Colonic mucosa (tissue), 4 donors: ENCODE measurements at regions not wholly inside any gene's neighbourhood (a gene's known extent, or its start where the extent isn't known, plus 50 kb on each side); places are given as distances from the start of the nearest gene placed in this dataset.

Source experiments
- DNase-seq: peaks from one replicate; pipeline ENCODE4 v3.0.0-alpha.2; 2020
- H3K27ac ChIP-seq: fragments of 200-600 bp; one replicate; pipeline ENCODE4 v1.8.0; 2021
- H3K27me3 ChIP-seq: fragments of 200-600 bp; one replicate; pipeline ENCODE4 v1.8.0; 2021
- H3K36me3 ChIP-seq: fragments of 200-600 bp; one replicate; pipeline ENCODE4 v1.8.0; 2021
- H3K4me1 ChIP-seq: fragments of 200-600 bp; one replicate; pipeline ENCODE4 v1.8.0; 2021; ENCODE audit warnings: mild to moderate bottlenecking
- H3K4me3 ChIP-seq: fragments of 200-600 bp; one replicate; pipeline ENCODE4 v1.8.0; 2021
- H3K9ac ChIP-seq, 2 donors: one replicate each; pipeline ENCODE4 v1.7.0; 2013; ENCODE audit warnings: control low read depth in 2 of 2, low read depth in 2 of 2, low read length in 2 of 2
- H3K9me3 ChIP-seq: fragments of 200-600 bp; one replicate; pipeline ENCODE4 v1.8.0; 2021
- intact Hi-C: fragments of 100-400 bp; cut with DNase I; formaldehyde crosslinking; loops from one replicate; pipeline ENCODE4 v1.14.1; 2022
- TF ChIP-seq, protein P1 (sequence below): fragments of 200-600 bp; IDR thresholded peaks from one replicate; pipeline ENCODE4 v1.8.0; 2022; ENCODE audit warnings: antibody characterized with exemption, mild to moderate bottlenecking
- donor health status: healthy.
- donor health status: DM: no; HTN: no; CAD: no.
- donor health status: DM: no; HTN: no; CAD: no.

DNA sequence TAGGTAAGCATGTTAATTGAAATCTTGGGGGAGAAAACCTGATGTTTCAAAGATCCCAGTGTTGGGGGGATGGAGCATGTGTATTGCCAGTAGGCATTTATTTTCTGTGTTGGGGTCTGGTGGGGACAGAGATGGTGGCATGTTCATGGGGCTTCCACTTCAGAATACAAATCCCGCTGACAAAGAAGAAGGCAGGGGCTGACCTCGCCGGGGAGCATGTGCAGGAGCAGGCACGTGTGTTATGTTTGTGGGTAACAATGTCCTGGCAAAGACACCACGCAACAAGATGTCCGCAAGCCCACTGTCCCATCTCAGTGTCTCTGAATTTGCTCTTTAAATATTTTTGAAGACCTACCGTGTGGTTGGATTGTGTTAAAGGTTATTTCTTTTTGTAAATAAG, 164.5 kb downstream of the TEX29 start:
- H3K27ac ChIP-seq: no peak overlapping the region
- TF ChIP-seq, protein P1, sequence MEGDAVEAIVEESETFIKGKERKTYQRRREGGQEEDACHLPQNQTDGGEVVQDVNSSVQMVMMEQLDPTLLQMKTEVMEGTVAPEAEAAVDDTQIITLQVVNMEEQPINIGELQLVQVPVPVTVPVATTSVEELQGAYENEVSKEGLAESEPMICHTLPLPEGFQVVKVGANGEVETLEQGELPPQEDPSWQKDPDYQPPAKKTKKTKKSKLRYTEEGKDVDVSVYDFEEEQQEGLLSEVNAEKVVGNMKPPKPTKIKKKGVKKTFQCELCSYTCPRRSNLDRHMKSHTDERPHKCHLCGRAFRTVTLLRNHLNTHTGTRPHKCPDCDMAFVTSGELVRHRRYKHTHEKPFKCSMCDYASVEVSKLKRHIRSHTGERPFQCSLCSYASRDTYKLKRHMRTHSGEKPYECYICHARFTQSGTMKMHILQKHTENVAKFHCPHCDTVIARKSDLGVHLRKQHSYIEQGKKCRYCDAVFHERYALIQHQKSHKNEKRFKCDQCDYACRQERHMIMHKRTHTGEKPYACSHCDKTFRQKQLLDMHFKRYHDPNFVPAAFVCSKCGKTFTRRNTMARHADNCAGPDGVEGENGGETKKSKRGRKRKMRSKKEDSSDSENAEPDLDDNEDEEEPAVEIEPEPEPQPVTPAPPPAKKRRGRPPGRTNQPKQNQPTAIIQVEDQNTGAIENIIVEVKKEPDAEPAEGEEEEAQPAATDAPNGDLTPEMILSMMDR: no peak
- peak; percentile 2 for DNase-seq

DNA sequence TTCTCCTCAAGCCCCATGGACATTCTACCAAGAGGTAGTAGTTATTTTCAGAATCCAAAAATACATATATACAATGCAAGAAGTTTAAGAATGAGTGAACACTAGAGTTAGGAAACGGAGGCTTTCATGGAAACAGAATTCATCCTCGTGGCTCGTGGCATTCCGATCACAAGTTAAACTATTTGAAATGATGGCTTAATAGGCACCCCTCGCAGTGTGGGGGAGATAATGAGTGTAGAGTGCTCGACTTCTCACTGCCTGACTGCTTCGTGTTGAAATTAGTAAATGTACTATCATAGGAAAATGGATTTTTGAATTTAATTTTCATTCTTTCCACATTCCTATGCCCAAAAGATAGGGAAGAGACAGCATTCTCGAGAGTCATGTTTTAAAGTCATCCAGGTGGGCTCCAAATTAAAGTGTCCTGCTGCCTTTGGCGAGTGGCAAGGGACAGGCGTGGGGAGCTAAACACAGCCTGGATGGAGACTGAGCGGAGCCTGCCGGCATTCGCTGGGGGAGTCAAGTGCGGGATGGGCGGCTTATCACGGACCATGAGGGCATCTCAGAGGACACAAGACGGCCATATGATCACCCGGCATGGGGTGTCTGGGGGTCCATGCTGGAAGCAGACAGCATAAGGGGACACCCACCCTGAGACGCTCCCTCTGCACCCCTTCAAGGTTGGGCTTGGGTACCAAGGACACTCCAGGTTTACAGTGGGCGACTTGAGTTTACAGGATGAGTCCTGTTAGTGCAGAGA, 165.2 kb downstream of the TEX29 start:
- Histone ChIP-seq H3K27me3 (no peaks in the 10 kb centered on the region), H3K9me3 (no peaks in the 10 kb centered on the region), H3K9ac (no peak overlapping the region), H3K4me1 (no peaks in the 10 kb centered on the region), H3K27ac (no peak overlapping the region), H3K36me3 (no peaks in the 10 kb centered on the region), H3K4me3 (no peak overlapping the region)
- intact Hi-C loops: no loop called here
- TF ChIP-seq, protein P1: no peak
- DNase-seq: peak; percentile 4

More for the DNA sequence above, 164.5 kb downstream of the TEX29 start:
- Histone ChIP-seq H3K9ac (no peak overlapping the region), H3K9me3 (no peaks in the 10 kb centered on the region), H3K4me1 (no peaks in the 10 kb centered on the region), H3K36me3 (no peaks in the 10 kb centered on the region), H3K27me3 (no peaks in the 10 kb centered on the region), H3K4me3 (no peak overlapping the region)
- intact Hi-C loops: no loop called here

DNA sequence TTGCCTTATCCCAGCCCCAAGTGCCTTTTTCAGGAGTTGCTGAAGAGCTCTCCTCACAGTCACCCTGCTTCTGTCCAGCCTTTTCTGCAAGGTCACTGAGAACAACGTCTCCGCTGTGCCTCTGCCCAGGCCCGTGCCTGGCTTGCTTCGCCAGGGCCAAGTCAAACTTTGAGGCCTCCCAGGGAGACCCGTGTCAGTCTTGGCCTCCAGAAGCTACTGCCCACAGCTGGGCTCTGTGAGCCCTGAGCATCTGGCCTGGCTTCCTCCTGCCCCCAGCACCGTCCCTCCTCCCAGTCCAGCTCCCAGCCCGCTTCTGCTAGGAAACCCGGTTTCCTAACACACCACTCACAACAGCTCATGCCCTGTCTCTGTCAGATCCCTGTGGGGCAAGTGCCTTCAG, 165.9 kb downstream of the TEX29 start:
- intact Hi-C loops: no loop called here
- no peaks in the 10 kb centered on the region for H3K27me3 ChIP-seq
- H3K9ac ChIP-seq: no peak overlapping the region
- DNase-seq: peak; percentile 2
- no peak overlapping the region for H3K27ac ChIP-seq
- H3K9me3 ChIP-seq: no peaks in the 10 kb centered on the region
- H3K4me3 ChIP-seq: no peak overlapping the region
- TF ChIP-seq, protein P1: no peak
- no peaks in the 10 kb centered on the region for H3K36me3 ChIP-seq
- no peaks in the 10 kb centered on the region for H3K4me1 ChIP-seq

DNA sequence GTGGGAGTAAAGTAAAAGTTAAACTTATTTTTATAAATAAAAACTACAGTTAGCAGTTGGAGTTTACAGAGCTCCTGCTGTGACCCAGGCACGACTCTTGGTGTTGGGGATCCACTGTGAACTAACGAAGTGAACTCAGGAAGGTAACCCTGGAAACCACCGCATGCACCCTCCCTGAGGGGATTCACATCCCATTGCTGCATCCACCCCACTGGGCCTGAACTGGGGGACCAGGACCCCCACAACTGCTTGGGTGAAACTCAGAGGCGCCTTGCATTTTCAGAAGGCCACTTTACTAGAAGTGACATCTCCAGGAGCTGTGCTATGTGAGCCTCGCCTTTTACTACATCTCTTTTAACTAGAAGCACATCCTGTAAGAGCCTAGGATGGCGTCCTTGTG, 166.4 kb downstream of the TEX29 start:
- no peak overlapping the region for H3K27ac ChIP-seq
- peak; percentile 4 for DNase-seq
- intact Hi-C loops: no loop called here

DNA sequence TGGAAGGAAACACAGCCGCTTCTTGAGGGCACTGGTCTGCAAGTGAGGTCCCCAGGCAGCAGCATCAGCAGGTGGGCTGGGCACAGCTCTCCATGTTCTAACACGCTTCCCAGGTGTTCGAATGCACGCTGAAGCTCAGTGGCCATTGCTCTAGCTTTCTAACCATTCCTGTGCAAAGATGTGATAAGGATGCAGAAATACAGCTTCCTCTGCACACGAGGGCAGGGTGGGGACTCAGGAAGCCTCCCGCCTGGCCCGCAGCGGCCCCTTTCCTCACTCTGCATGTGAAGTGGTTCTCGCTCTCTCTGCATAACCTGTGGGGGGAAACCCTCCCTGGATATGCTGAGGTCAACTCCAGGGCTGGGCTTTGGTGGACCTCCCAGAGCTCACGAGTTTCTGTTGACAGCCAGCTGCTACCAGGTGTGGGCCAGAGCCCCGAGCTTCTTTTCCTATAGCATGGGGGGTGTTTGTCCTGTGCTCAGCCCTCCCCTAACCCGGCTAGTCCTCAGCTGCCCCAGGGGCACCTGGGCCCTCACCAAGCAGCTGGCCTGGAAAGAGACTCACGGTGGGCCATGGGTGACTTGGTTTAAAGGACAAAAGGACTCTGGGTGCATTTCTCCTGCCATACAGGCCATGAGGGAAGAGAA, 168.2 kb downstream of the TEX29 start:
- no peaks in the 10 kb centered on the region for H3K36me3 ChIP-seq
- H3K9ac ChIP-seq: no peak overlapping the region
- H3K27me3 ChIP-seq: no peaks in the 10 kb centered on the region
- H3K9me3 ChIP-seq: no peaks in the 10 kb centered on the region
- no peak overlapping the region for H3K27ac ChIP-seq
- H3K4me1 ChIP-seq: no peaks in the 10 kb centered on the region
- H3K4me3 ChIP-seq: no peak overlapping the region
- TF ChIP-seq, protein P1: no peak
- DNase-seq: peak; percentile 5
- intact Hi-C loops: no loop called here

More for the DNA sequence above, 166.4 kb downstream of the TEX29 start:
- Histone ChIP-seq H3K27me3 (no peaks in the 10 kb centered on the region), H3K9me3 (no peaks in the 10 kb centered on the region), H3K4me3 (no peak overlapping the region), H3K36me3 (no peaks in the 10 kb centered on the region), H3K9ac (no peak overlapping the region), H3K4me1 (no peaks in the 10 kb centered on the region)
- TF ChIP-seq, protein P1: no peak
